Glomerular visceral epithelial cell (primary cell): ENCODE measurements at regions not wholly inside any gene's neighbourhood (a gene's known extent, or its start where the extent isn't known, plus 50 kb on each side); places are given as distances from the start of the nearest gene placed in this dataset.
"Not testable (repeated sequence)": the region's sequence is repeated elsewhere in the genome, so short reads cannot be mapped to it uniquely, and the experiment has no call there.

Experiments used
- DNase-seq: peaks from one replicate; pipeline ENCODE4 v3.0.0-alpha.2; 2016; ENCODE audit errors: extremely low spot score

DNA sequence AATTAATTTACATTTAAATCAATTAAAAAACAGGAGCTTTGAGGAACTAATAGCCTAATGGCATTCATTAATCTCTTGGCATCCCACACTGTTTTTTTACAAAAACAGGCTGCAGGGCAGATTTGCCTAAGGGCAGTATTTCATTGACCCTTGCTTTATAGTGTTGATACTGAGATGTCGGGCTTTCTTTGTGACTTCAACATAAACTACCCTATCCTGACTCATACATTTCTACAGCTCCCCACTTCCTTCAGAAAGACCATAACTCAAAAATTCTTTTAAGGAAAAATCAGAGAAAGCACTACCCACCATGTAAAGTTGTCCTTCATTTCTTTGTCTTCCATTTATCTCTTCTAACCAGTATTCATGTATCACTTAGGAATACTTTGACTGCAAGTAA is 92.2 kb upstream of the NT5E start:
- DNase-seq = no peak

DNA sequence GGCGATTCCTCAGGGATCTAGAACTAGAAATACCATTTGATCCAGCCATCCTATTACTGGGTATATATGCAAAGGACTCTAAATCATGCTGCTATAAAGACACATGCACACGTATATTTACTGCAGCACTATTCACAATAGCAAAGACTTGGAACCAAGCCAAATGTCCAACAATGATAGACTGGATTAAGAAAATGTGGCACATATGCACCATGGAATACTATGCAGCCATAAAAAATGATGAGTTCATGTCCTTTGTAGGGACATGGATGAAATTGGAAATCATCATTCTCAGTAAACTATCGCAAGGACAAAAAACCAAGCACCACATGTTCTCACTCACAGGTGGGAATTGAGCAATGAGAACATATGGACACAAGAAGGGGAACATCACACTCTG is 93.1 kb upstream of the NT5E start:
- not testable (repeated sequence) for DNase-seq

DNA sequence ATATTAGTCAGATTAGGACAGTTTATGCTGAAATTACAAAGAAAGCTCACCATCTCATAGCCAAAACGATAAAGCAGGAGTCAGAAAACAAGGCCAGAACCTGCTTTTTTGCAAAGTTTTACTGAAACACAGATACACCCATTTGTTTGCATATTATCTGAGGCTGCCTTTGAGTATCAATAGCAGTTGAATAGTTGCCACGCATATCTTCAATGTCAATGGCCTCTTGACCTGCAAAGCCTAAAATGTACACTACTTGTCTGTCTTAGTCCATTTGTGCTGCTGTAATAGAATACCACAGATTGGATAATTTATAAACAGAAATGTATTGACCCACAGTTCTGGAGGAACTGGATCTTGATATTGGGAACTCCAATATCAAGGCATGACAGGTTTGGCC is 94.1 kb upstream of the NT5E start:
- no peak for DNase-seq

DNA sequence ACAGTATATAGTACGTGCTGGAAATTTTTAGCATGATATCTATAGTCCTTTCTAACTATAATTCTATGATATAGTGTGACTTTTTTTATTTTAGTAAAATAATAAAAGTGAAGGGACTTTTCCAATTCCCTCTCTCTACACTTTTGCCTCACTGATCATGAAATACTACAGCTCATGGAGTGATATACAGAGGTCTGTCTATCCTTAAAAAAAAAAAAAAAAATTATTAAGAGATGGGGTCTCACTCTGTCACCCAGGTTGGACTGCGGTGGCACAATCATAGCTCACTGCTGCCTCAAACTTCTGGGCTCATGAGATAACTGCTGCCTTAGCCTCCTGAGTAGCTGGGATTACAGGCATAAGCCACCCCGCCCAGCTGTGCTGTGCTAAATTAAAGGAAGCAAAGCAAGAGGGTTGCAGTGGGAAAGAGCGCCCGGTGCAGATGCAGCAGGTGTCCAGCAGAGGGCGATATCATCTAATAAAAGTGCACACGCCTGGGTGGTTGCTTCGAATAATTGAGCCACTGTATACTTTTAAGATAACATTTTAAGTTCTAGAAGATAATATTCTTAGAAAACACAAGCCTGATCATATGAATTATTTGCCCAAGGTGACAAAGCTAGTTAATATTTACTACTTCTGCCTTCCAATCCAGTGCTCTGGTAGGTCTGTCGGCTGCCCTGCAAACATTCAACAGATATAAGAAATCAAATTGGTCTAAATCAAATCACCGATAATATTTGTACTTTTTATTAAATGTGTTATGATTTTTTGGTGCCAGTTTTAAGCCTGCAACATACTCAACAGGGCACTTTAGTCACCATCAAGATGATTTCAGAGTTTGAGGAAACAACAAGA is 94.9 kb upstream of the NT5E start:
- DNase-seq = peak; percentile 74

DNA sequence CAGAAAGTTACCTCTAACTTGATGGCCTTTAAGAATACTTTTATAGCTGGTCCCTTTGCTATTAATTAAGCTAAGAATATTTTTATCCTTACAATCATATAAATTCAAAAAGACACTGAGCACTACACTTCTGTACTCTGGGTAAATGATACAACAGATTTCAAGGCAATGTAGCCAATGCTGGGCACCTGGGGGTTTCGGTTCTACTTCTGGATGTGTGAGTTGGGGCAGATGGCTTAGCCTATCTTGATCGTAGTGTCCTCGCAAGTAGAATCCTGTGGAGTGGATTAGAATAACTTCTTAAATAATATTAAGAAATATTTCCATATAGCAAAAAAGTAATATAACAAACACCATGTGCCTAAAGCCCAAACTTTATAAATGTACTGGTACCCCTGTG is 96.9 kb upstream of the NT5E start:
- DNase-seq = no peak

DNA sequence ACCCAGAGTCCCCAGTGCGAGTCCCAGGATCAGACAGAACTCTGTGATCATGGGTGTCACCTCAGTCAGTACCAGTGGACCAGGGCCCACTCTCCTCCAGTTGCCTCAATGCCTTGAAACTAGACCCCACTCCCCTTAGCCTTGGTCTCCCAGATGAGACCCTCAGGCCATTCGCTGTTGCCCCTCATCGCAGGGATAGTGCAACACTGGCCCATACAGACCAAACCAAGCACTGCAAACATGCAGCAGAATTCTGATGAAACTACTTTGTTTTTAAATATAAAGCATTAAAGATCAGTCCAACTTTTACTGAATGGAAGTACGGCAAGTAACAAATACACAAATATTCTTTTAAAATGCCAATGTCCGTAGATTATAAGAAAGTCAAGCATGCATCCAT is 101.2 kb upstream of the NT5E start:
- no peak for DNase-seq

DNA sequence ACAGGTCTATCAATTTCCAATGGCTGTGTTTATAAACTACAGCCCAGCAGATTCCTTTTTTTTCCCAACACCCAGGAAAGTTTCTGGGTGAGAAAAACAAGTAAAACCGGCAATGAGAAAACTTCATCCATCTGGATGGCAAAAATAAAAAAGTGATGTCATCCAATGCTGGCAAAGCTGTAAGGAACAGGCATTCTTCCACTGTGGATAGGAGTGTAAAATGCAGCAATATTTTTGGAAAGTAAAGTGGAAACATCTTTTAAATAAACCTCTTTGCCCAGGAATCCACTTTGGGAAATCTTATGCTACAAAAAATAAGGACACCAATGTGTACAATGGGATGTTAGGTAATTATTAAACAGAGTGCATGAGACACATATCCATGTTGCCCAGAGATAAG is 102.1 kb upstream of the NT5E start:
- no peak for DNase-seq

DNA sequence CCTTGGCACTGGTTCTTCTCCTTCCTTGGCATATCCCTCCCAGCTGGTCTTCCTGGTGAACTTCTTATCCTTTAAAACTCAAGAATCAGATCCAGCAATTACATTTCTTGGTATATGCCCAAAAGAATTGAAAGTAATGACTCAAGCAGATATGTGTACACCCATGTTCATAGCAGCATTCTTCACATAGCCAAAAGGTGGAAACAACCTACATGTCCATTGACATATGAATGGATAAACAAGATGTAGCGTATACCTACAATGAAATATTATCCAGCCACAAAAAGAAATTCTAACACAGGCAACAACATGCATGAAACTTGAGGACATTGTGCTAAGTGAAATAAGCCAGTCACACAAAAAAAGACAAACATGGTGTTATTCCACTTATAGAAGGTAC is 103.7 kb upstream of the NT5E start:
- no peak for DNase-seq

DNA sequence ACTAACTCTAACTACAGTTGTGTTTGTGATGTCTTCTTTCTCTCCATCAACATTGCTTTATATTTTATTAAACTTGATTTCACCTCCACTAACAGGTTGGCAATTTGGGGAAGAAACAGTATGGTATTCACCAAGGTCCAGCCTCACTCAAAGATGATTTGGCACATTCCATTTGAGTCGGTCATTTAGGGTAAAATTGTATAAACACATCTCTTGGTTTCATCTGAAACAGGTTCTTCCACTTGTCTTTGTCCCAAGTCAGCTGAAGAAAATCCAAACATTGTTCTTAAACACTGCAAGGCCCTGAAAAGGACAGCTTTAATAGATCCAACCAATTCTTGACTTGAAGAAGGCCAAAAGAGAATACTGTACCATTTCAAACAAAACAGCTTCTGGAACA is 104.9 kb upstream of the NT5E start:
- DNase-seq = no peak

DNA sequence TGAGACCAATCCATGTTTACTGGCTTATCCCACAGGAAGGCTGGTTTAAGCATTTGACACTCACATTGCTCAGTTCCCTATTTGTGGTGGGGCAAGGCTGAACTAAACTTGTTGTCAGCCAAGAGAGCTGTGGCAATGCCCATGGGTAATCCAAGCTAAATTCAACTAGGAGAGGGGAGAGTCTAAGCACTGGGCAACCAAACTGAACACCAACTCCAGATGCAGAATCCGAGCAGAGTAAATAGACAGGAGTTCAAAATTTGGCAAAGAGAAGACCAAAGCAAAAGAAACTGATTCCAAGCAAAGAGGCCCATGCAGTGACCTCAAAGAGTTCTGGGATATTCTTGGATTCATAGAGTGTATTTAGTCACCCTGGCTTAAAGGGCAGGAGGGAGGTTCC is 106.5 kb upstream of the NT5E start:
- no peak for DNase-seq

DNA sequence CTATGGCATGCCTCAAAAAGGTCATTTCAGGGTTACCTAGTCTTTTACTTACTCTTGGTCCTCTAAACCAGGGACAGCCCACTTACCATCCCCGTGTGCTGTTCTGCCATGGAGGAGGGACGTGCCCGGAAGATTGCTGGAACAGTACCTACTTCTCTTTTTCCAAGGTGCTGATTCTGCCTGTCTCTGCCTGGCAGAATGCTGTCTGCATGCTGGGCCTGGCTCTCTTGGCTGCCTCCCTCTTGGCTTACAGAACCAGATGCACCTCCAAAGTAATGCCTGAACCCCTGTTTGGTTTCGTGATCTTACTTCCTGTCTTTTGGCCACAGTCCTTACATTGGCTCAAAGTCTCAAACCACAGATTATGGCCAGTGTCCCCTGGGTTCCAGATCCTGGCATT is 120.7 kb upstream of the NT5E start:
- DNase-seq = no peak

DNA sequence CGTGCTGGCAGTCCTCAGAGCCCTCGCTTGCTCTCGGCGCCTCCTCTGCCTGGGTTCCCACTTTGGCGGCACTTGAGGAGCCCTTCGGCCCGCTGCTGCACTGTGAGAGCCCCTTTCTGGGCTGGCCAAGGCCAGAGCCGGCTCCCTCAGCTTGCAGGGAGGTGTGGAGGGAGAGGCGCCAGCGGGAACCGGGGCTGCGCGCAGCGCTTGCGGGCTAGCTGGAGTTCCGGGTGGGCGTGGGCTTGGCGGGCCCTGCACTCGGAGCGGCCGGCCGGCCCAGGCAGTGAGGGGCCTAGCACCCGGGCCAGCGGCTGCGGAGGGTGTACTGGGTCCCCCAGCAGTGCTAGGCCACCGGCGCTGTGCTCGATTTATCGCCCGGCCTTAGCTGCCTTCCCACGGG is 124.1 kb upstream of the NT5E start:
- DNase-seq = not testable (repeated sequence)

DNA sequence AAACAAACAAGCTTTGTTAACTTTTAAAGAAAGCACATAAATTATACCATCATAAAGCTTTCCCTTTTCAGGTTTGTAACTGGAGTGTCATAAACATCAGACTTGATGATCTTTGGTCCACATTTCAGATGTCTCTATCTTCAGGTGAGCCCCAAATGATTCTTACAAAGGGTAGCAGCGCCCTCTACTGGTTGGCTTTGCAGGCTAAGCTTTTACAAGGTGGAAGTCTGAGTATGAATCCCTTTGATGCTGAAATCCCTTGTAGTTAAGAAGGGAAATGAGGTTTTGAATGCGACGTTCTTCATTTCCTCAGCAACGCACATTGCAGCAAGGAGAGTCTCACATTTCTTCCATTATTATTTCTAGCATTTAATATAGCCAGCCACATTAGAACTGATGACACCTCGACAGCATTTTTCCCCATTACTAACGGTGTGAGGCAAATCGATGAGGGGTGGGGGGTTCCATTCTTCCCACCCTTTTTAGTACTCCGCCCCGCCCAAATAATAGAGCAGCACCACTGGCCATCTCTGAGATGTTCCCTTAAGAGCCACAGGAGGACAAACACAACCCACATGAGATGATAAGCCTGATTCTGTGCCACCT is 126.3 kb upstream of the NT5E start:
- DNase-seq = peak; percentile 75

DNA sequence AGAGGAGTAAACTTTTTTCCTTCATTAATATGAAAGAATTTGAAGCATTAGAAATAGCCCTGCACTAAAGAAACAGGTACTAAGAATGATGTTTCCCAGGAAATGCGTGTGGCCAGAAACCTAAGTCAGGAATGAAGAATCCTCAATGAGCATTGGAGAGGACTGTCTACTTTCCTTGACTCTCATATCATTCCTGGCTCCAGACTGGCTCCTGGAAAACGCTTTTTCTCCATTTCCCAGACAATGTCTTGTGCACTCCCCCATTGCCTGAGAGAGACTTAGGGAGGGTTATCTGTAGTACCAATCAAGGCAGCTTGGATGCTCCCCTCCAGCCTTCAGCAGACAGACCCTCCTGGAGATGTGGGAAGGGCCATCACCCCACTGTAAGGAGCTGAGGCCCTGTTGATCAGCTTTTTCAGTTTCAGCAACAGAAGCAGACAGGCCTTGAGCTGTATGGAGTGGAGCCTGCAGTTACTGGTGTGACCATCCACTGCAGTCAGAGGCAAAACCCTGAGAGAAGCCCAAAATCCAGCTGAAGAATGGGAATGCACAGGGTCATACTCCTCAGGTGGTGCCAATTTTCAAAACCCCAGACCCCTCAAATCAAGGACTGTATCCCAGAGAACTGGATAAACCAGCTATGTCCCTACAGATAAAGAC is 127.3 kb upstream of the NT5E start:
- no peak for DNase-seq

DNA sequence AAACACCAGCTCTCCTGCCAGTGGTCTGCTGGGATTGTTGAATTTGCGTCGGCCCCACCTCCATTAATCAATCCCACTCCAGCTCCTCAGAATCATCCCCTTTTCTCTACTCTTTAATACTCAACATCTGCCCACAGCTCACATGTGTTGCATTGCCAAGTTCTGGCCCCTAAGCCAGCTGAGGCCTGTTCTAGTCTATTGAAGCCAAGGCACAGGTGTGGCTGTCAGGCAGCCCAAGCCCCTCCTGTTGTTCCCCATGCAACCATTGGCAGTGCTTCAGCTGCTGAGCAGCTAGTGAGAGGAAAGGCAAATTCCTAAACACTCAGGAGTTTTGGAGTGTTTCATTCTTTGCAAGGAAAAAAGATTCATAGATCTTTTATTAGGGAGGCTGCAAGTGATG is 128.0 kb upstream of the NT5E start:
- no peak for DNase-seq

DNA sequence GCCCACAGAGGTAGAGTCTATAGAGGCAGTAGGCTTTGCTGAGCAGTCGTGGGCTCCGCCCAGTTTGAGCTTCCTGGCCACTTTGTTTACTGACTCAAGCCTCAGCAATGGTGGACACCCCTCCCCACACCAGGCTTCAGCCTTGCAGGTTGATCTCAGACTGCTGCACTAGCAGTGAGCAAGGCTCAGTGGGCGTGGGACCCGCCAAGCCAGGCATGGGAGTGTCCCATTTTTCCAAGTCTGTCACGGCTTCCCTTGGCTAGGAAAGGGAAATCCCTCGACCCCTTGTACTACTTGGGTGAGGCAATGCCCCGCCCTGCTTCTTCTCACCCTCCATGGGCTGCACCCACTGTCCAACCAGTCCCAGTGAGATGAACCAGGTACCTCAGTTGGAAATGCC is 135.3 kb upstream of the NT5E start:
- DNase-seq = no peak

DNA sequence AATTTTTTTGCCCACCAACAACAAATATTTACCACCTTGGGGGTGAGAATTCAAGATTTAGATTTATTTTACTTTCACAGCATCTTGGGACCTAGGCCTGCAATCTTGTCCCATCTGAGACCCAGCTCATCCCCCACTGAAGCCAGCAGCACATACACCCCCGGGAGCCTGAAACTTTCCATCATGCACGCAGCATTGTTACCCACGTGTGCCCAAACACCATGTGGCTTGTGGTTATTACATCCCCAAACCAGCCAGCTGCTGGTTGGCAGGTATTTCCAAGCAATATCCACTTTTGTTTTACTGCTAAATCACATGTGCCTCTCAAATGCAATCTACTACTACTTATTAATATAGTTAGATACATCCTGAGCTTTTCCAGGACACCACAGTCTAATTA is 149.3 kb upstream of the NT5E start:
- no peak for DNase-seq

DNA sequence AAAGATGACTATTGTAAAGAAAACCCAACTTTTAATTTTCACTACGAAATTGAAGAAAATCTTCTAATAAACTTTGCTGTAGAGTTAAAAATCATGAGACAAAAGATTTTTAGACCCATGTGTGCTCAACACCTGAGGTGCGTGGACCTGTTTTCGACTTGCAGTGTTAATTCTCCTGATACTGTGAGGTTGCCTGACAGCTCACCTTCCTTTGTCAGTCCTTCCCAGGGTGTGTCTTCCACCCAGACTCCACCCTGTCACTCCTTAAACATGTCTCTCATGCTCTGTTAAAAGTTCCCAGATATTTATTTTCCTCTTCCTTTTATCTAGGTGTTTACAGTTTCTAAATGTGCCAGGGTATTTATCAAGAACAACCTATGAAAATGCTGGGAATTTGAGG is 151.3 kb upstream of the NT5E start:
- DNase-seq = no peak

DNA sequence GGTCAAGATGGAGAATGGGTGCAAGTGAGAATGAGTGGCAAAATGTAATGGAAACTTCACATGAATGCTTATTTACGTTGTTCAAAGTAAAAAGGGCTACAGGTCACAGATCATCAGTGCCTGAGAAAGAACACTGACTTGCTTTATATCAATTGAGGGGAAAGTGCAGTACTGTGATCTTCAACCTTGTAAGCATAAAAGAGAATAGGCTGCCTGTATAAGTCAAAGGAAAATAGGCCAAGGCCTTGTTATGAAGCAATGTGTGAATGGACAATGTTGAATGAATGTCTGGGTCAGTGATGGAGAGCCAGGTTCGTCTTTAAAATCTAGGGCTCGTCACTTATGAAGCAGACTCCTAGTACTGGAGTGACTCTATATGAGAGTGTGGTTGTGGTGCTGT is 158.6 kb upstream of the NT5E start:
- no peak for DNase-seq

DNA sequence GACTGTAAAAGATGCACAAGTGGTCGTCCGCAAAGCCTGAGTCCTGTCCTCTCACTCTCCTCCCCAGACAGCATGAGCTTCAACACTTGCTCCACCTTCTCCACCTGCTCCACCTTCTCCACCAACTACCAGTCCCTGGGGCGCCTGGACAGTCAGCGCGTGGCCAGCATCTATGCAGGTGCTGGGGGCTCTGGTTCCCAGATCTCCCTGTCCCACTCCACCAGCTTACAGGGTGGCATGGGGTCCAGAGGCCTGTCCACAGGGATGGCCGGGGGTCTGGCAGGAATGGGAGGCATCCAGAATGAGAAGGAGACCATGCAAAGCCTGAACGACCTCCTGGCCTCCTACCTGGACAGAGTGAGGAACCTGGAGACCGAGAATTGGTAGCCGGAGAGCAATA is 162.2 kb upstream of the NT5E start:
- DNase-seq = no peak

DNA sequence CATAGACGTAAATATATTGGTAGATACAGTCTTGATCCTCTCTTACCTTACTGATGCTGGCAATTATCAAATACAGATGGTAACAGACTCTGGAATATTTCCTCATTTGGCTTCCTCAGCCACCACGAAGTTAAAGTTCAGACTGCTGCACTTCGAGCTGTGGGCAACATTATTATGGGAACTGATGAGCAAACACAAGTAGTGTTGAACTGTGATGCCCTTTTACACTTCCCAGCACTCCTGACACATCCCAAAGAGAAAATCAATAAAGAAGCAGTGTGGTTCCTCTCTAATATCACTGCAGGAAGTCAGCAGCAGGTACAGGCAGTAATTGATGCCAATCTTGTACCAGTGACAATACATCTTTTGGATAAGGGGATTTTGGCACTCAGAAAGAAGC is 162.7 kb upstream of the NT5E start:
- no peak for DNase-seq

DNA sequence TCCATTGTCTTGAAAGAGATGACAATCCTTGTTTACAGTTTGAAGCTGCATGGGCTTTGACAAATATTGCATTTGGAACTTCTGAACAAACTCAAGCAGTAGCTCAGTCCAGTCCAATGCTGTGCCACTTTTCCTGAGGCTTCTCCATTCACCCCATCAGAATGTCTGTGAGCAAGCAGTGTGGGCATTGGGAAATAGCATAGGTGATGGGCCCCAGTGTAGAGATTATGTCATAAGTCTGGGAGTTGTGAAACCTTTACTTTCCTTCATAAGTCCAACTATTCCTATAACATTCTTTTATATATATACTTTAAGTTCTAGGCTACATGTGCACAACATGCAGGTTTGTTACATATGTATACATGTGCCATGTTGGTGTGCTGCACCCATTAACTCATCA is 163.4 kb upstream of the NT5E start:
- not testable (repeated sequence) for DNase-seq

DNA sequence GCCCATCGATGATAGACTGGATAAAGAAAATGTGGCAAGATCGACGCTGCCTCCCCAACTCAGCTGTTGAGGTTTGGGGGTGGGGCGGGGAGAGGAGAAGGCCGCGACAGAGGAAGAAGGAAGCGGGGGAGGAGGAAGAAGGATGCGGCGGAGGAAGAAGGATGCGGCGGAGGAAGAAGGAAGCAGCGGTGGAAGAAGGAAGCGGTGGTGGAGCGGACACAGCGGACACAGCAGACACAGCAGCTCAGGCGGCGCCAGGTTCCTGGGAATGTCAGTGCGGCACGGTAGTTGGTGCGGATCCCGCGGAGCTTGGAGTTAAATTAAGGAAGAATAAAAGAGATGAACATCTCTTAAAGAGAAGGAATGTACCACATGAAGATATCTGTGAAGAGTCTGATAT is 163.9 kb upstream of the NT5E start:
- no peak for DNase-seq
